Dermis microvascular lymphatic vessel endothelial cell (primary cell): ENCODE measurements at regions not wholly inside any gene's neighbourhood (a gene's known extent, or its start where the extent isn't known, plus 50 kb on each side); places are given as distances from the start of the nearest gene placed in this dataset.

Experiments used
- DNase-seq, 2 donors: peaks; one replicate each; pipeline versions ENCODE4 v3.0.0 to v3.0.0-alpha.2; 2010; ENCODE audit warnings: low read depth in 2 of 2

- DNase-seq, result no peak
Measured at GRCh38 chr5:145509336-145510136, 325.6 kb downstream of the PRELID2 start.

- no peak for DNase-seq
Measured at GRCh38 chr5:145506185-145506850, 328.8 kb downstream of the PRELID2 start.

GRCh38 chr5:145502906-145503305 lies 332.2 kb downstream of the PRELID2 start:
- DNase-seq, result no peak

GRCh38 chr5:145500710-145501109 lies 334.4 kb downstream of the PRELID2 start:
- DNase-seq, result no peak

GRCh38 chr5:145499483-145499882 lies 335.7 kb downstream of the PRELID2 start:
- DNase-seq, result no peak

GRCh38 chr5:145497052-145497451 lies 338.1 kb downstream of the PRELID2 start:
- DNase-seq, result no peak

GRCh38 chr5:145495741-145496140 lies 339.4 kb downstream of the PRELID2 start:
- DNase-seq, result peak; percentile 79 to 93

GRCh38 chr5:145495196-145495595 lies 339.9 kb downstream of the PRELID2 start:
- DNase-seq, result no peak

- no peak for DNase-seq
Measured at GRCh38 chr5:145493435-145493834, 341.7 kb downstream of the PRELID2 start.

- DNase-seq, result no peak
Measured at GRCh38 chr5:145489516-145489915, 345.6 kb downstream of the PRELID2 start.

- DNase-seq, result peak in 1 of 2 donors; percentile 69
Measured at GRCh38 chr5:145484158-145484557, 351.0 kb downstream of the PRELID2 start.

GRCh38 chr5:145483212-145483611 lies 351.9 kb downstream of the PRELID2 start:
- DNase-seq, result peak in 1 of 2 donors; percentile 52

GRCh38 chr5:145479857-145480256 lies 355.3 kb downstream of the PRELID2 start:
- peak; percentile 1 to 12 for DNase-seq

- DNase-seq, result peak; percentile 87 to 90
Measured at GRCh38 chr5:145479271-145479670, 355.9 kb downstream of the PRELID2 start.

GRCh38 chr5:145478651-145479050 lies 356.5 kb downstream of the PRELID2 start:
- DNase-seq, result no peak

- DNase-seq, result peak in 1 of 2 donors; percentile 15
Measured at GRCh38 chr5:145473042-145473642, 362.0 kb downstream of the PRELID2 start.

GRCh38 chr5:145471831-145472612 lies 363.1 kb downstream of the PRELID2 start:
- no peak for DNase-seq

- DNase-seq, result no peak
Measured at GRCh38 chr5:145471026-145471425, 364.1 kb downstream of the PRELID2 start.

GRCh38 chr5:145470396-145470979 lies 364.7 kb downstream of the PRELID2 start:
- DNase-seq, result no peak

- DNase-seq, result no peak
Measured at GRCh38 chr5:145467446-145467845, 367.7 kb downstream of the PRELID2 start.

GRCh38 chr5:145466533-145466932 lies 368.6 kb downstream of the PRELID2 start:
- no peak for DNase-seq
